ENCODE measurements at regions not wholly inside any gene's neighbourhood (a gene's known extent, or its start where the extent isn't known, plus 50 kb on each side); places are given as distances from the start of the nearest gene placed in this dataset.

DNA sequence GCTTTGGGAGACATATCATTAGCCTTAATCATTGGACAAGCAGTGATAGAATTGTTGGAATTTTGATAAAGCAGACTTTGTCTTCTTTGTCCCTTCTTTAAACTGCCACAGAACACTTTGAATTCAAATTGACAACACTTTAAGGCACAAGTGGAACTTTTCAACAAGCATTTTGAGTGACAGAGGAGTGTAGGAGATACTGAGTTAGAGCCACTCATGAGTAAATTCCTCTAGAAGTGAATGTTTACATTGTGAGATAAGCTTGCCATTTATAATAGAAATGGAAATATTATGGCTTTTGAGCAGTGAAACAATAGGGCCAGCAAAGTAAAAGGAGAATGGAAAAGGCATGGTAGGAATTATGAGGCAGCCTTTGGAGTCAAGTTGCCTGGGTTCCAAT lies 515.8 kb downstream of the SLITRK6 start:
- Histone ChIP-seq H3K4me1 (replicated peaks in 1 of 2) (no peaks in the 10 kb centered on the region), H3K4me3 (no peak overlapping the region), H3K36me3 (replicated peaks in 1 of 2) (no peaks in the 10 kb centered on the region), H3K27ac (no peak overlapping the region), H3K9me3 (replicated peaks in 1 of 3) (no peaks in the 10 kb centered on the region), H3K27me3 (no peaks in the 10 kb centered on the region)
- no peak for DNase-seq
- intact Hi-C loops (cut with DNase I): no loop called here
- no peak for TF ChIP-seq POLR2A (IDR thresholded peaks at IDR 0.05)
- TF ChIP-seq CTCF (IDR thresholded peaks at IDR 0.05): no peak

GRCh38 chr13:85282876-85283275 lies 516.3 kb downstream of the SLITRK6 start:
- no peak for TF ChIP-seq CTCF (IDR thresholded peaks at IDR 0.05)
- TF ChIP-seq POLR2A (IDR thresholded peaks at IDR 0.05): no peak
- no peak for DNase-seq
- intact Hi-C loops (cut with DNase I): no loop called here
- Histone ChIP-seq H3K36me3 (replicated peaks in 1 of 2) (no peaks in the 10 kb centered on the region), H3K4me1 (replicated peaks in 1 of 2) (no peaks in the 10 kb centered on the region), H3K4me3 (no peak overlapping the region), H3K27ac (no peak overlapping the region), H3K9me3 (replicated peaks in 1 of 3) (no peaks in the 10 kb centered on the region), H3K27me3 (no peaks in the 10 kb centered on the region)
- 60 to 83% (median 74%) methylated on average over 2 of the region's 2 CpGs for WGBS, 4 donors

DNA sequence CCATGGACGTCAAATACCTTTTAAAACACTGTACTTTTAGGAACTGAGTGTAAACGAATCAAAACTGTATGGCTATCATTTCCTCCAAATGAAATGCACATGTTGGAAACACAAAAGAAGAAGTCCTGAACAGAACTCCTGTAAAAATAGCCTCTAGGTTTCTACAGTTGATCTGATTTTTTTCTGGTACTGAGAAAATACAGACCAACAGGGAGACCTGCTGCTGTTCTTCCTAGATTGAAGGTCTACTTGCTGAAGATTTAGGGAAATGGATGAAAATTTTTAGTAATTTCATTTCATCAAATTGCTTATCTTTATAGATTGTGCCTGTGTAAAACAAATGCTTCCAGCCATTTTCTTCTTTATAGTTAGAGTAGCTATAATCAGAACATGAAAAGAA lies 520.4 kb downstream of the SLITRK6 start:
- TF ChIP-seq POLR2A (IDR thresholded peaks at IDR 0.05) (no peak), CTCF (IDR thresholded peaks at IDR 0.05) (no peak)
- intact Hi-C loops (cut with DNase I): no loop called here
- WGBS, 4 donors: 61 to 72% (median 65%) methylated on average over 2 of the region's 2 CpGs

GRCh38 chr13:85277748-85278147 lies 521.5 kb downstream of the SLITRK6 start:
- no peak for TF ChIP-seq CTCF (IDR thresholded peaks at IDR 0.05)
- no peak for TF ChIP-seq POLR2A (IDR thresholded peaks at IDR 0.05)
- Histone ChIP-seq H3K9me3 (replicated peaks in 1 of 3) (peaks cover 0 to 6% (median 0%) of the 10 kb centered on the region in 3 donors), H3K27me3 (no peaks in the 10 kb centered on the region), H3K4me3 (no peak overlapping the region), H3K27ac (no peak overlapping the region), H3K36me3 (replicated peaks in 1 of 2) (no peaks in the 10 kb centered on the region), H3K4me1 (replicated peaks in 1 of 2) (no peaks in the 10 kb centered on the region)
- 54 to 63% (median 56%) methylated on average over 1 of the region's 1 CpG for WGBS, 4 donors
- no peak for DNase-seq
- intact Hi-C loops (cut with DNase I): no loop called here

More for the DNA sequence above, 520.4 kb downstream of the SLITRK6 start:
- no peaks in the 10 kb centered on the region for H3K4me1 ChIP-seq (replicated peaks in 1 of 2)
- H3K27me3 ChIP-seq: no peaks in the 10 kb centered on the region
- H3K27ac ChIP-seq: no peak overlapping the region
- no peak for DNase-seq
- H3K36me3 ChIP-seq (replicated peaks in 1 of 2): no peaks in the 10 kb centered on the region
- no peak overlapping the region for H3K4me3 ChIP-seq
- peaks cover 0 to 6% (median 0%) of the 10 kb centered on the region in 3 donors for H3K9me3 ChIP-seq (replicated peaks in 1 of 3)

Measured in adrenal gland (tissue), 9 donors.